ENCODE measurements at regions not wholly inside any gene's neighbourhood (a gene's known extent, or its start where the extent isn't known, plus 50 kb on each side); places are given as distances from the start of the nearest gene placed in this dataset.
"Not testable (repeated sequence)": the region's sequence is repeated elsewhere in the genome, so short reads cannot be mapped to it uniquely, and the experiment has no call there.

DNA sequence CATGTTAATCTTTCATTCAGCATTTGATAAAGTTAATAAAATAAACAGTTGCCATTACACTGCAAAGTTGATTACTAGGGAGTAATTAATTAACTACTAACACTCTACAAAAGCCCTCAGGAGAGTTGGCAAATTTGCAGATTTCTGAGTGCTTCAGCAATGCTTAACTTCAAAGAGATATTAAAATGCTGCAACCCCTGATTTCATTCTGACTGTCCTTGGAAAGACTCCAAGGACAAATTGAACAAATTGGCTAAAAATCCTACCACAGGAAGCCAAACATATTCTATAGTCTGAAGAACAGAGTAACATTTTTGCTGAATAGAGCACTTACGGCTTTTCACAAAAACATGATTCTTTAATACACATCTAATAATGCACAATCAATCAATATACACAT, 1543.0 kb downstream of the SLITRK5 start:
- H3K27me3 ChIP-seq (ENCODE audit: control insufficient read depth, insufficient read depth, low read length), result no peaks in the 10 kb centered on the region
- peaks cover 2 to 5% of the 10 kb centered on the region in 2 experiments for H3K9me3 ChIP-seq (ENCODE audit: control insufficient read depth in 2 of 2, low read length in 2 of 2)
- H3K27ac ChIP-seq (ENCODE audit: insufficient read depth, low read length, poor library complexity, severe bottlenecking), result no peak overlapping the region
- no peaks in the 10 kb centered on the region for H3K36me3 ChIP-seq (ENCODE audit: control insufficient read depth, insufficient read depth, low read length)
- no peaks in the 10 kb centered on the region for H3K4me1 Mint-ChIP-seq
- DNase-seq (no peak), ATAC-seq (ENCODE audit: low read depth in 2 of 2) (no peak)
- H3K36me3 Mint-ChIP-seq, result no peaks in the 10 kb centered on the region
- H3K4me3 Mint-ChIP-seq, result no peak overlapping the region
- no peak overlapping the region for H3K4me3 ChIP-seq (ENCODE audit: low read depth, low read length)
- H3K27ac Mint-ChIP-seq, result no peak overlapping the region
- no peaks in the 10 kb centered on the region for H3K4me1 ChIP-seq (ENCODE audit: control insufficient read depth, insufficient read depth, low read length, poor library complexity, severe bottlenecking)
- H3K9me3 Mint-ChIP-seq, result peaks cover 0 to 14% (median 7%) of the 10 kb centered on the region in 7 donors
- H3K27me3 Mint-ChIP-seq, result no peaks in the 10 kb centered on the region

DNA sequence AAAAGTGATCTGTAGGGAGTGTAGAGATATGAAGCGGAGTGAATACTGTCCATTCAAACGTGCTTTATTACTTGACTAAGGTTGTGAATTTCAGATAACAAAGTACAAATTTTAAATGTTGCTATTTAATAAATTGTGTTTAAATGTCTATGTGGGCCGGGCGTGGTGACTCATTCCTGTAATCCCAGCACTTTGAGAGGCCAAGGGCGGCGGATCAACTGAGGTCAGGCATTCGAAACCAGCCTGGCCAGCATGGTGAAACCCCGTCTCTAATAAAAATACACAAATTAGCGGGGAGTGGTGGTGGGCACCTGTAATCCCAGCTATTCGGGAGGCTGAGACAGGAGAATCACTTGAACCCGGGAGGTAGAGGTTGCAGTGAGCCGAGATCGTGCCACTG, 1544.1 kb downstream of the SLITRK5 start:
- not testable (repeated sequence) for H3K4me1 Mint-ChIP-seq; H3K27me3 Mint-ChIP-seq; H3K27me3 ChIP-seq (ENCODE audit: control insufficient read depth, insufficient read depth, low read length); H3K4me1 ChIP-seq (ENCODE audit: control insufficient read depth, insufficient read depth, low read length, poor library complexity, severe bottlenecking); H3K36me3 ChIP-seq (ENCODE audit: control insufficient read depth, insufficient read depth, low read length); H3K36me3 Mint-ChIP-seq; H3K4me3 Mint-ChIP-seq; H3K4me3 ChIP-seq (ENCODE audit: low read depth, low read length); H3K27ac Mint-ChIP-seq; ATAC-seq (ENCODE audit: low read depth in 2 of 2); DNase-seq; H3K27ac ChIP-seq (ENCODE audit: insufficient read depth, low read length, poor library complexity, severe bottlenecking); H3K9me3 ChIP-seq (ENCODE audit: control insufficient read depth in 2 of 2, low read length in 2 of 2)
- H3K9me3 Mint-ChIP-seq, result peaks cover 0 to 19% (median 9%) of the 10 kb centered on the region in 7 donors

DNA sequence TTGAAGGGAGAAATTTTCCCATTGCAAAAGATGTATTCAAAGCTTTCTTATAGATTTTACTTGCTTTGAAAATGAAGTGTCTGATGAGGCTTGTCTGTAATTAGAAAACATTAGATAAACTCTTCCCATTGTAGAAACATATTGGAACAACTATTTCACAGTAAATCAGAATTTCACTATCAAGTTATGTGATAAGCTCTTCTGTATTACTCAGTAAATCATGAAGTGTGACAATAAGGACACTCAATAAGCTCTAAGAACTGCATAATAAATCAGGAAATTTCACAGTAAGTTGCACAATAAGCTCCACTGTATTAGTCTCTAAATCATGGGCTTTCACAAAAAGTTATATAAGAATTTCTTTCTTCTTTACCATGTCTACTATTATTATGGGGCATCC, 1546.6 kb downstream of the SLITRK5 start:
- Mint-ChIP-seq H3K27me3 (no peaks in the 10 kb centered on the region), H3K9me3 (peaks cover 0 to 32% (median 10%) of the 10 kb centered on the region in 7 donors), H3K4me3 (no peak overlapping the region), H3K27ac (no peak overlapping the region), H3K36me3 (no peaks in the 10 kb centered on the region), H3K4me1 (no peaks in the 10 kb centered on the region)
- Histone ChIP-seq H3K36me3 (ENCODE audit: control insufficient read depth, insufficient read depth, low read length) (no peaks in the 10 kb centered on the region), H3K27me3 (ENCODE audit: control insufficient read depth, insufficient read depth, low read length) (no peaks in the 10 kb centered on the region), H3K4me1 (ENCODE audit: control insufficient read depth, insufficient read depth, low read length, poor library complexity, severe bottlenecking) (no peaks in the 10 kb centered on the region), H3K9me3 (ENCODE audit: control insufficient read depth in 2 of 2, low read length in 2 of 2) (peaks cover 6 to 18% of the 10 kb centered on the region in 2 experiments), H3K27ac (ENCODE audit: insufficient read depth, low read length, poor library complexity, severe bottlenecking) (no peak overlapping the region), H3K4me3 (ENCODE audit: low read depth, low read length) (no peak overlapping the region)
- ATAC-seq (ENCODE audit: low read depth in 2 of 2) (no peak), DNase-seq (no peak)

DNA sequence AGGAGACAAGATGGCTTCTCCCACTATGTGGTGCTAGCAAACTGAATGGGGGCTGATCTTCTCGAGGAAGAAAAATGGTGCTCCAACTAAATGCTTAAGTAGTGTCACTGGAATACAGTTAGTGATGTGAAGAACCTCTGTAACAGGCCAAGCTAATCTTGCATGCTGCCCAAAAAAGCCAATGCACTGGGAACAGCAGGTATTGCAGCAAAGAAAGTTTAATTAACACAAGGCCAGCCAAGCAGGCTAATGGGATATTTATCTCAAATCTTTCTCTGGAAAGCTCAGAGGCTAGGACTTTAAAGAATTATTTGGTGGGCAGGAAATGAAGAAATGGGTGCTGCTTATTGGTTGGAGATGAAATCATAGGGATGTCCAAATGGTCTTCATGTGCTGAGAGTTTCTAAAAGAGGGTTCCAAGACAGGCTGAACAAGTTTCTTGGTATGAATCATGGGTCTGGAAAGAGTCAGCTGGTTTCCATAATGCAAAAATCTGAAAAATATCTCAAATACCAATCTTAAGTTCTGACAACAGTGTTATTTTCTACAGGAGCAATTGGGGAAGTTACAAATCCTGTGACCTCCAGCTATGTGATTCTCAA, 1550.5 kb downstream of the SLITRK5 start:
- Histone ChIP-seq H3K27me3 (ENCODE audit: control insufficient read depth, insufficient read depth, low read length) (no peaks in the 10 kb centered on the region), H3K9me3 (ENCODE audit: control insufficient read depth in 2 of 2, low read length in 2 of 2) (peaks cover 4 to 13% of the 10 kb centered on the region in 2 experiments), H3K4me3 (ENCODE audit: low read depth, low read length) (no peak overlapping the region), H3K4me1 (ENCODE audit: control insufficient read depth, insufficient read depth, low read length, poor library complexity, severe bottlenecking) (no peaks in the 10 kb centered on the region), H3K27ac (ENCODE audit: insufficient read depth, low read length, poor library complexity, severe bottlenecking) (no peak overlapping the region), H3K36me3 (ENCODE audit: control insufficient read depth, insufficient read depth, low read length) (no peaks in the 10 kb centered on the region)
- H3K9me3 Mint-ChIP-seq, result peaks cover 0 to 26% (median 7%) of the 10 kb centered on the region in 7 donors
- no peak overlapping the region for H3K27ac Mint-ChIP-seq
- no peak overlapping the region for H3K4me3 Mint-ChIP-seq
- no peak for DNase-seq
- no peaks in the 10 kb centered on the region for H3K4me1 Mint-ChIP-seq
- no peaks in the 10 kb centered on the region for H3K36me3 Mint-ChIP-seq
- ATAC-seq (ENCODE audit: low read depth in 2 of 2), result no peak
- H3K27me3 Mint-ChIP-seq, result no peaks in the 10 kb centered on the region

DNA sequence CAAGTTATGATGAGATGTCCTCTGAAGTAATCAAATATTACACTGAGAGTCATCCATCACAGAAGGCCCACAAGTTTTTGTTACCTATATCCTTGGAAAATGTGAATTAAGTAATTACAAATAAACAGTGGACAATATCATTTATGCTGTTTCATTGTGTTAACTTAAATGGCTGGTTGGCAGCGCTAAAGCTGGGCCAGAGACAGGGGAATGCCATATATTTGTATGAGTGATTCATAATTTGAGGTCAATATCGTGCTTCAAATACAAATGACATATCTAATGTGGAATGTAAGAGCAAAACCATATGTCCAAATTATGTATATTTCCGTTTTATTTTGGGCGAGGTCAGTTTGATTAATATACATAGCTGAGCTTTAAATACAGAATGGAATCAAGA, 1556.2 kb downstream of the SLITRK5 start:
- no peaks in the 10 kb centered on the region for H3K27me3 Mint-ChIP-seq
- no peak overlapping the region for H3K27ac ChIP-seq (ENCODE audit: insufficient read depth, low read length, poor library complexity, severe bottlenecking)
- H3K4me1 ChIP-seq (ENCODE audit: control insufficient read depth, insufficient read depth, low read length, poor library complexity, severe bottlenecking), result no peaks in the 10 kb centered on the region
- ATAC-seq (ENCODE audit: low read depth in 2 of 2) (no peak), DNase-seq (no peak)
- peaks cover 0 to 2% of the 10 kb centered on the region in 2 experiments for H3K9me3 ChIP-seq (ENCODE audit: control insufficient read depth in 2 of 2, low read length in 2 of 2)
- no peaks in the 10 kb centered on the region for H3K4me1 Mint-ChIP-seq
- H3K36me3 Mint-ChIP-seq, result no peaks in the 10 kb centered on the region
- H3K4me3 Mint-ChIP-seq, result no peak overlapping the region
- H3K27me3 ChIP-seq (ENCODE audit: control insufficient read depth, insufficient read depth, low read length), result no peaks in the 10 kb centered on the region
- H3K4me3 ChIP-seq (ENCODE audit: low read depth, low read length), result no peak overlapping the region
- H3K36me3 ChIP-seq (ENCODE audit: control insufficient read depth, insufficient read depth, low read length), result no peaks in the 10 kb centered on the region
- H3K9me3 Mint-ChIP-seq, result peaks cover 1 to 36% (median 9%) of the 10 kb centered on the region in 7 donors
- no peak overlapping the region for H3K27ac Mint-ChIP-seq

DNA sequence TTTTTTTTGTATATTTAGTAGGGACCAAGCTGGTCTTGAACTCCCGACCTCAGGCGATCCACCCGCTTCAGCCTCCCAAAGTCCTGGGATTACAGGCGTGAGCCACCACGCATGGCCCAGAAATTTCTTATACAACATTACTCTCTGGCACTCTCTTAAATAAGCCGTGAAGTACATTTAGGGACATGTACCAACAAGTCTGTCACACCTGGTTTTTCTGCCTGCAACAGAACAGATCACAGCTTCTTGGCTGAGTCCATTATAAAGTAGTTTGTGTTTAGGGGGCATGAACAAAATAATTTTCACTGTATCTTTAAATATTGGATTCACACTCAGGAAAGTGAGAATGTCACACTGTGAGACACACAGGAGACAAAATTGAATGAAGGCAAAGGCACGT, 1567.3 kb downstream of the SLITRK5 start:
- Mint-ChIP-seq H3K36me3 (no peaks in the 10 kb centered on the region), H3K4me3 (no peak overlapping the region), H3K27ac (no peak overlapping the region), H3K9me3 (peaks cover 0 to 8% (median 5%) of the 10 kb centered on the region in 7 donors), H3K4me1 (no peaks in the 10 kb centered on the region), H3K27me3 (no peaks in the 10 kb centered on the region)
- Histone ChIP-seq H3K4me1 (ENCODE audit: control insufficient read depth, insufficient read depth, low read length, poor library complexity, severe bottlenecking) (no peaks in the 10 kb centered on the region), H3K9me3 (ENCODE audit: control insufficient read depth in 2 of 2, low read length in 2 of 2) (peaks cover 0 to 3% of the 10 kb centered on the region in 2 experiments), H3K36me3 (ENCODE audit: control insufficient read depth, insufficient read depth, low read length) (no peaks in the 10 kb centered on the region), H3K27me3 (ENCODE audit: control insufficient read depth, insufficient read depth, low read length) (no peaks in the 10 kb centered on the region), H3K4me3 (ENCODE audit: low read depth, low read length) (no peak overlapping the region), H3K27ac (ENCODE audit: insufficient read depth, low read length, poor library complexity, severe bottlenecking) (no peak overlapping the region)
- DNase-seq (no peak), ATAC-seq (ENCODE audit: low read depth in 2 of 2) (no peak)

DNA sequence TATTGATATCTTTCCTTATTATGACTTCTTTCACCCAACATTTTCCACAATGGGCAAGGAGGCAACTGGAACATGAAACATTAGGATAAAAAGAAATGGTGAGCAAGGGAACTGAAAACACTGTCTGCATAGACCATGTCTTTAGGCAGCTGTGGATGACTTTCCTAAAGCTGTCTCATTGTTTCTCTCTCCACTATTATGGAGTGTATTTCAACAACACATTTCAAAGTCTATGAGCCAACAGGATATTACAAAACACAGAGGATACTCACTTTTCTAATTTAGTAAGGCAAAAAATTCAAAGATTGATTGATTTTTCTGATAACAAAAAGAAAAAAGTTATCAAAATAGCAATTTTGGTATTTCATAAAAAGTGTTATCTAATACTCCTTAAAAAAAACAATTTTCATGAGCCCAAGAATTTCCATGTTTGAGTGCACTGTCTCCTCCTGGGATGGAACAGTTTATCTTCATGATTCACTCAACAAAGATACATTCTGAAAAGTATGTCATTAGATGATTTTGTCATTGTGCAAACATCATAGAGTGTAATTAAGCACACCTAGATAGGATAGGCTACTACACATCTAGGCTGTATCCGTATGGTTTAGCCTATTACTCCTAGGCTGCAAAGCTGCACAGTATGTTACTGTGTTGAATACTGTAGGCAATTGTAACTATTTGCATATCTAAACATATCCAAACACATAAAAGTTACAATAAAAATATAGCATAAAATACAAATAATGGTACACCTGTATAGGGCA, 1568.4 kb downstream of the SLITRK5 start:
- Histone ChIP-seq H3K4me3 (ENCODE audit: low read depth, low read length) (no peak overlapping the region), H3K36me3 (ENCODE audit: control insufficient read depth, insufficient read depth, low read length) (no peaks in the 10 kb centered on the region), H3K27ac (ENCODE audit: insufficient read depth, low read length, poor library complexity, severe bottlenecking) (no peak overlapping the region), H3K9me3 (ENCODE audit: control insufficient read depth in 2 of 2, low read length in 2 of 2) (no peaks in the 10 kb centered on the region), H3K4me1 (ENCODE audit: control insufficient read depth, insufficient read depth, low read length, poor library complexity, severe bottlenecking) (no peaks in the 10 kb centered on the region), H3K27me3 (ENCODE audit: control insufficient read depth, insufficient read depth, low read length) (no peaks in the 10 kb centered on the region)
- no peak overlapping the region for H3K27ac Mint-ChIP-seq
- H3K36me3 Mint-ChIP-seq, result no peaks in the 10 kb centered on the region
- no peaks in the 10 kb centered on the region for H3K4me1 Mint-ChIP-seq
- DNase-seq (no peak), ATAC-seq (ENCODE audit: low read depth in 2 of 2) (no peak)
- no peak overlapping the region for H3K4me3 Mint-ChIP-seq
- H3K9me3 Mint-ChIP-seq, result peaks cover 0 to 12% (median 5%) of the 10 kb centered on the region in 7 donors
- H3K27me3 Mint-ChIP-seq, result no peaks in the 10 kb centered on the region

Measured in CD4-positive, CD25-positive, alpha-beta regulatory T cell (primary cell).